SJSA1 (cell line): ENCODE measurements at regions not wholly inside any gene's neighbourhood (a gene's known extent, or its start where the extent isn't known, plus 50 kb on each side); places are given as distances from the start of the nearest gene placed in this dataset.
A peak's percentile ranks its signal among the peaks of the same experiment; 100 is the strongest.

Source experiments
- DNase-seq, 2 experiments: peaks; one replicate each; pipeline ENCODE4 v3.0.0-alpha.2; 2015 to 2020; ENCODE audit warnings: low spot score in 2 of 2, low read depth in 1 of 2
- H3K27ac ChIP-seq: fragments of 250-450 bp; sonication (Bioruptor Pico); 2 replicates; pipeline ENCODE4 v1.5.1; 2020; ENCODE audit warnings: mild to moderate bottlenecking, moderate library complexity
- H3K27me3 ChIP-seq: fragments of 250-450 bp; sonication (Bioruptor Pico); replicated peaks from 2 replicates; pipeline ENCODE4 v1.5.1; 2020; ENCODE audit warnings: mild to moderate bottlenecking, moderate library complexity
- H3K36me3 ChIP-seq: fragments of 250-450 bp; sonication (Bioruptor Pico); 2 replicates; pipeline ENCODE4 v1.5.1; 2020; ENCODE audit warnings: mild to moderate bottlenecking
- H3K4me1 ChIP-seq: fragments of 250-450 bp; sonication (Bioruptor Pico); replicated peaks from 2 replicates; pipeline ENCODE4 v1.6.1; 2021; ENCODE audit warnings: mild to moderate bottlenecking
- H3K4me3 ChIP-seq: fragments of 250-450 bp; sonication (Bioruptor Pico); 2 replicates; pipeline ENCODE4 v1.5.1; 2020; ENCODE audit warnings: mild to moderate bottlenecking
- H3K9me3 ChIP-seq: fragments of 250-450 bp; sonication (Bioruptor Pico); replicated peaks from 2 replicates; pipeline ENCODE4 v1.5.1; 2020; ENCODE audit warnings: mild to moderate bottlenecking

DNA sequence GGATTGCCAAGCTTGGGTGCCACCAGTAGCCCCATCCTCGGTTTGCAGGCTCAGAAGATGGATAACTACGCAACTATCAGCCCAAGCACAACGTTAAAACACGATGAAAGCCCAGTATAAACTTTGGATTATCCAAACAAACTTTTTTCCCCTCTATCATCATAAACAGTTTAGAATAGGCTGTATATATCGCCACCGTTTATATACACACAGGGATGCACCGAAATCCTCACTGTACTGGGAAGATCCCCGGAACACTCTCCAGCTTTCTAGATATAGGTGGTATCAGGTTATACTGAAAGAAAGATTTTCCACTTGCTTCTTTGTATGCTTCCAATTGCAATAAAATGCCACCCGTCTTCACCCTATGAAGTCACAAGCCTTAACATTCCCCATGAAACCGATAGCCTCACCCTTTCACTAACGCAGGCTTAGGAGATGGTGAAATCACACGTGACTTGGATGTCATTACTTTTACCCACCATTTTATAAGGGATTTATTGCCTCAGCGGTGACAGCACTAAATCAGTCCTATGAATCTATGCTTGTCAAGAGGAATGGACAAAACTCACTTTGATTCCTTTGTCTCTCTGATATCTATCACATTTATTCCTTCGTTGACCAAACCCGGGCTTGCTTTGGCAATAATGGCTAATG lies 207.6 kb upstream of the FOXN3 start:
- H3K27ac ChIP-seq: no peak overlapping the region
- H3K9me3 ChIP-seq: no peaks in the 10 kb centered on the region
- H3K27me3 ChIP-seq: no peaks in the 10 kb centered on the region
- no peaks in the 10 kb centered on the region for H3K36me3 ChIP-seq
- DNase-seq: no peak
- peaks cover 5% of the 10 kb centered on the region for H3K4me1 ChIP-seq
- no peak overlapping the region for H3K4me3 ChIP-seq

DNA sequence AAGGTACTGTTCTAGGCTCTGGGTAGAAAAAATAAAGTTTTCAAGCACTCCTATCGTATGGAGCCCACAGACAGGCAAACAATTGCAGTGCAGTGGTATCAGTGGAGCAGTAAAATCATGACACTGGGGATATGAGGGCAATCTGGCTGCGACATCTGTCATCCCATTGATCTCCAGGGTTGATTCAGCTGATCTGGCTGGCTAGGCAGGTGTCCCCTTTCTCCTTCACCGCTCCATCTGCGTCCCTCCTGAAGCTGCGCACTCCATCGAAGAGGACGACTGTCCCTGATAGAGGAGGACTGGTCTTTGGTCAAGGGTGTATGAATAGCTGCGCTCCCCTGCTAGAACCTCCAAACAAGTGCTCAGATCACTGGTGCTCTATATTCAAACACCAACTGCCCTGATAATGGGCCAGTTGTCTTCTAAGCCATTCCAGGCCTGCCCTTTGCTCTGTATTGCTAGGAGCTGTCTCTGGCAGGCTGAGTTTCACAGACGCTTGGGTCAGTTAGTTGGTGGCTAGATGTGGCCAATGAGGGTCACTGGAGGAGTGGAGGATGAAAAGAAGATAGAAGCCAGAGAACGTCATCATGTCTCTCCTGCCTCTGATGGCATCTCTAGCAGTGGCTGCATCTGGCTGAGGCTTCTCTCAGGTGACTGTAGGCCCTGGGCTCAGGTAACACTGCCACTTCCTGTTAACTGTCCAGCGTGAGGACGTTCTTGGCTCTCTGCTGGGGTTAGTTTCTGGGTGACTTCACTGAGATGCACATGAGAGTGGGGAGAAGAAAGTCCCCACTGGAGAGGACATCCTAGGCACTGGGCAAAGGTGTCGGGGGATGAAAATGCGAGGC lies 205.0 kb upstream of the FOXN3 start:
- no peak overlapping the region for H3K27ac ChIP-seq
- H3K9me3 ChIP-seq: no peaks in the 10 kb centered on the region; the same call in 1 of the 2 replicates
- DNase-seq: no peak
- H3K27me3 ChIP-seq: no peaks in the 10 kb centered on the region
- H3K36me3 ChIP-seq: peaks cover 3% of the 10 kb centered on the region
- peaks cover 16% of the 10 kb centered on the region for H3K4me1 ChIP-seq
- H3K4me3 ChIP-seq: no peak overlapping the region

GRCh38 chr14:89621009-89621421 lies 204.0 kb upstream of the FOXN3 start:
- no peaks in the 10 kb centered on the region; the same call in 1 of the 2 replicates for H3K9me3 ChIP-seq
- no peak overlapping the region for H3K4me3 ChIP-seq
- no peak overlapping the region for H3K27ac ChIP-seq
- H3K4me1 ChIP-seq: peaks cover 22% of the 10 kb centered on the region
- no peak for DNase-seq
- H3K27me3 ChIP-seq: no peaks in the 10 kb centered on the region
- H3K36me3 ChIP-seq: peaks cover 3% of the 10 kb centered on the region

DNA sequence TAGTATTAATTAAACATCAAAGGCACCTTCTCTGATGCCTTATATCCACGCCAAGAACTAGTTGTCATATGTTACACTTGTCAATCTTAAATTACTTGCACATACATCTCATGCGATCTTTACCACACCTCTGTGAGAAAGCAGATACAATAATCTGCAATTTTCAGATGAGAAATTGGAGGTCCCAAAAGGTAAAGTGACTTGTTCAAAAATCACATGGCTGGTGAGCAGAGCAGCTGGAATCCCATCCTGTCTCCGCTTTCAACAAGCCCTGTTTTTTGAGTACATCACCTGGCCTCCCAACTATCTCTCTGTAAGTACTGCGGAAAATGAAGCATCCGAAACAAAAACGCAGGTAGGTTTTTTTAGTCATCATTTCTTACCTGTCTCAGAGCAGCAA lies 203.4 kb upstream of the FOXN3 start:
- H3K27ac ChIP-seq: no peak overlapping the region

DNA sequence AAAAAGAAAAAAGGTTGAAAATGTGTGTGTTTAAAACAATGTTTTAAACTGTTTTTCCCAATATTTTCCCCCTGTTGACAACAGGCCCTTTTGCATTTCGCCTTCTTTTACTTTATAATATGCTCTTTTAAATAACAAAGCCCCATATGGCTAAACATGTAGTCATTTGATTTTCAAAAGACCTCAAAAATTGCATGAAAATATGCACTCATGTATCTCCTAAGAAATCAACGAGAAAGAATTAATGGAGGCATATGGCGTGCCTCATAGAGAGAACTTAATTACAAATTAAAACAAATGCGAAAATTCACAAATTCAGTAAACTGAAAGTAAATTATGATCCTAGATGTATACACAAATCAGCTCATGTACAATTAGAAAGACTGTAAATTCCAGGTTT lies 202.6 kb upstream of the FOXN3 start:
- Histone ChIP-seq H3K36me3 (peaks cover 3% of the 10 kb centered on the region), H3K27ac (peak overlapping the region; percentile 88), H3K4me1 (peaks cover 26% of the 10 kb centered on the region), H3K9me3 (no peaks in the 10 kb centered on the region; the same call in 1 of the 2 replicates), H3K27me3 (no peaks in the 10 kb centered on the region), H3K4me3 (peak overlapping the region; percentile 89)
- no peak for DNase-seq

More for the DNA sequence above, 203.4 kb upstream of the FOXN3 start:
- Histone ChIP-seq H3K4me1 (peaks cover 23% of the 10 kb centered on the region), H3K27me3 (no peaks in the 10 kb centered on the region), H3K36me3 (peaks cover 3% of the 10 kb centered on the region), H3K4me3 (no peak overlapping the region), H3K9me3 (no peaks in the 10 kb centered on the region; the same call in 1 of the 2 replicates)
- no peak for DNase-seq

DNA sequence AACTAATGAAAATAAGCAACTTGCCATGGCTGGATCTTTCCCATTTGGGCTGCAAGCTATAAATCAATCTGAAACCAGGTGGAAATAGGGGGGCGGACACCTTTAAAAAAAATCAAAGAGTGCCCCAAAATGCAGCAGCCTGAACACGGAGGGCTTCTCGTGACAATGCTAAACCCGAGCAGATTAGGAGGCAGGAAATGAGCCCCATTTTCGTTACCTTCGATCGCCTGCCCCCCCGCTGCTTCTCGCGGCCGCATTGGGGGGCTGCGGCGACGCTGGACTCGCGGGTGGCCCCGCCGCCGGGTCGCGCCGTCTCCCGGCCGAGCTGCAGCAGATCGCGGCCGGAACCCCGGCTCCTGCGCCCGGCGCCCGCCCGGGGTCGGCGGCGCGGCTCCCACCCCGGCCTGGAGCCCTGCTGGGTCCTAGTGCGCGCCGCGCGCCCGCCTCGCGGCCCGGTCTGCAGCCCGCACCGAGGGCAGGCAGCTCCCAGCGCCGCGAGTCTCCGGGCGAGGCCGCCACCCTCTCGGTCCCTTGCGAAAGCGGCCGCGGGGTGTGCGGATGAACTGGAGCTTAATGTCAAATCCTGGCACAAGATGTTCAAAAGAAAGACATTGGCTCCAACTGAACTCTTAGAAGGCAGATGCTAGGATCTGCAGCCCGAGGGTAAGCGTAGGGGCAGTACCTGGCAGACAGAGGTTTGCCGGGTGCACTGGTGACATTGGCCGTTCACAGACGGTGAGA lies 201.9 kb upstream of the FOXN3 start:
- Histone ChIP-seq H3K9me3 (no peaks in the 10 kb centered on the region; the same call in 1 of the 2 replicates), H3K36me3 (peaks cover 3% of the 10 kb centered on the region), H3K27me3 (no peaks in the 10 kb centered on the region), H3K4me3 (peak overlapping the region; percentile 89), H3K27ac (peak overlapping the region; percentile 88), H3K4me1 (peaks cover 26% of the 10 kb centered on the region)
- peak; percentile 65 to 67 for DNase-seq

- Histone ChIP-seq H3K4me3 (peak overlapping the region; percentile 89), H3K27ac (peak overlapping the region; percentile 88)
- DNase-seq: peak in 1 of 2 experiments; percentile 46
These were observed 201.3 kb upstream of the FOXN3 start for GRCh38 chr14:89618330-89618708.

GRCh38 chr14:89617481-89618329 lies 200.7 kb upstream of the FOXN3 start:
- Histone ChIP-seq H3K27me3 (no peaks in the 10 kb centered on the region), H3K27ac (peak overlapping the region; percentile 88), H3K4me1 (peaks cover 26% of the 10 kb centered on the region), H3K4me3 (peak overlapping the region; percentile 89), H3K36me3 (peaks cover 3% of the 10 kb centered on the region), H3K9me3 (no peaks in the 10 kb centered on the region; the same call in 1 of the 2 replicates)
- peak in 1 of 2 experiments; percentile 61 for DNase-seq

More at GRCh38 chr14:89618330-89618708, 201.3 kb upstream of the FOXN3 start:
- H3K36me3 ChIP-seq: peaks cover 3% of the 10 kb centered on the region
- H3K27me3 ChIP-seq: no peaks in the 10 kb centered on the region
- H3K4me1 ChIP-seq: peaks cover 26% of the 10 kb centered on the region
- no peaks in the 10 kb centered on the region; the same call in 1 of the 2 replicates for H3K9me3 ChIP-seq

DNA sequence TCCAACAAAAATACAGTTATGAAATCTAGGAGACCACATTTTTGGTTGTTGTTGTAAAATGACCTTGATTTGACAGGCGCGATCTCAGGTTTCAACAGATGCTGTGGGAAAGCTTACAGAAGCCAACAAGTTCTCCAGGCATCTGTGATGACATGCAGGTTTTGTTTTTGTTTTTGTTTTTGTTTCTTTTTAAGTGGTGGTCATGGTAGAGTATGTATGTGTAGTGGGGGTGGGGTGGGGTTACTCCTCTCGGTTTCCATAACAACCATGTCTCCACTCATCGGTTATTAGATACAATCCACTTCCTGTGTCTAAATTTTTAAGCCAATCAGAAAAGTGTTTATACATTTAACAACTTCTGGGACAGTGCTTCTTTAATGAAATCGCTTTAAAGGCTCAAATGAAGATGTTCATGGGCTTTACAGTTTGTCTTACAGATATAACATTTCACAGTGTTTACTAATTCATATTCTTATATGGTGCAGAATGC lies 199.9 kb upstream of the FOXN3 start:
- Histone ChIP-seq H3K27me3 (no peaks in the 10 kb centered on the region), H3K4me1 (peaks cover 26% of the 10 kb centered on the region), H3K9me3 (no peaks in the 10 kb centered on the region; the same call in 1 of the 2 replicates), H3K27ac (peak overlapping the region; percentile 88), H3K36me3 (peaks cover 3% of the 10 kb centered on the region), H3K4me3 (peak overlapping the region; percentile 89; the same call in 1 of the 2 replicates)
- peak in 1 of 2 experiments; percentile 20 for DNase-seq

DNA sequence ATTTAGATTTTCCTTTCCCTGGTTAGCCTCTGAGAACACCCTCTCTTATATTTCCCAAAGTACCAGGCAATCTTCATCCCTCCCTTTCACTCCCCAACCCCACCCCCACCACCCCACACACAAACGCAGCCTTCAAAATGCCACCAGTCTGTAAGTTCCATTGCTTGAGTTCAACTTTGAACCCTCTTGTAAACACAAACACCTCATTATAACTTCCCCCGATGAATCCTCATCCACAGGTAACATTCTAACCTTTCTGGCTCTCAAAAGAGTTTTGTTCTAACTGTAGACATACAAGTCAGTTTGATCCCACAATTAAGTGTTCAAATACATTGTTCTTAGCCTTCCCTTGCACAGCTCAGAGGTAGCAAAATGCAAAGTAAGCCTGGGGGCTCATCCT lies 199.4 kb upstream of the FOXN3 start:
- H3K36me3 ChIP-seq: peaks cover 3% of the 10 kb centered on the region
- no peaks in the 10 kb centered on the region; the same call in 1 of the 2 replicates for H3K9me3 ChIP-seq
- DNase-seq: no peak
- H3K4me1 ChIP-seq: peaks cover 26% of the 10 kb centered on the region
- no peaks in the 10 kb centered on the region for H3K27me3 ChIP-seq
- peak overlapping the region; percentile 35; the same call in 1 of the 2 replicates for H3K27ac ChIP-seq
- no peak overlapping the region for H3K4me3 ChIP-seq

DNA sequence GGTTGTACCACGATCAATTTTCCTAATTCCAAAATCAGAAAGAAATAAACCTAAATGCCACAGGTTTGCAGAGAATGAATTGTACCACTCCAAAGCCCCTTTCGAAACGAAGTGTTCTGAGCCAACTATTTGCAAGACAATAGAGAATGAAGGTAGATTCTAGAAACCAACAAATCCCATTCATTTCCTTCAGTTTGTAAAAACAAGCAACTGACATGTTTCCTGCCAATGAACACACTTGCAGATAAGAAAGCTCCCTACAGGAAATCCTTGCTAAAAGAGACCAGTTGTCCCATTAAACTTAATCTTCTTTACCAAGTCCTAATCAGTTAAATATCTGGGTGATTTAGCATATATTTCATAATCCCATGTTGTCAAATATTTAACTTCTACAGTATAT lies 198.4 kb upstream of the FOXN3 start:
- H3K27ac ChIP-seq: no peak overlapping the region
- no peak for DNase-seq
- no peak overlapping the region for H3K4me3 ChIP-seq
- no peaks in the 10 kb centered on the region; the same call in 1 of the 2 replicates for H3K9me3 ChIP-seq
- peaks cover 3% of the 10 kb centered on the region for H3K36me3 ChIP-seq
- no peaks in the 10 kb centered on the region for H3K27me3 ChIP-seq
- H3K4me1 ChIP-seq: peaks cover 26% of the 10 kb centered on the region

DNA sequence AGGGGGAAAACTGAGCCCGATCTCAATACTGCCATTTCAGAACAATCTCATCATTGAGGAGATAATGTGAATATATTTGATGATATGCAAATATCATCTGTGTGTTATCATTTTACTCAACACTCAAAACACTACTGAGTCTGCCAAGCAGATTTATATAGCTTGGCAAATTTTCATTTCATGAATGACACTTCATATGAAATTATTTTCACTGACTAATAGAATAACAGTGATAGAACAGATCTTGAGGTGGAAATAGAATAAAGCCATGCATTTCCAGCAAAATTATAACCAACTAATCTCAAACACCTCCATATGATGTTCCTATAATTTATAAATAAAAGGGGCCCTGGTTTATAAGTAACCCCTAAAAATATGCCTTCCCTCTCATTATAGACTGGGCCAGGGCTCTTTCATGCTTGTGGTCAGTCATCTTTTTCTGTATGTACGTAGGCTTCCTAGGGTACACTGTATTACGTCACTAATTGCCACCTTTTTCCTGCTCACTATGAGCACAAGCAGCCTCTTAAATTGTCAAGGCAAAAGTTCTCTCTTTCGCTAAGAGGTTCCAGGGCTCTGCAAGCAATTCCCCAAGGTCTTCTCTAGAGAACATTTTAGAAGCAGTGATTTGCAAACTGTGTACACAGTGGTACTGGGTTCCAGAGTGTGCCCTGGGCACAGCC lies 197.1 kb upstream of the FOXN3 start:
- Histone ChIP-seq H3K9me3 (no peaks in the 10 kb centered on the region; the same call in 1 of the 2 replicates), H3K27ac (no peak overlapping the region), H3K27me3 (no peaks in the 10 kb centered on the region), H3K36me3 (peaks cover 3% of the 10 kb centered on the region), H3K4me1 (peaks cover 18% of the 10 kb centered on the region), H3K4me3 (no peak overlapping the region)
- DNase-seq: no peak
